BJ (cell line): ENCODE measurements at regions not wholly inside any gene's neighbourhood (a gene's known extent, or its start where the extent isn't known, plus 50 kb on each side); places are given as distances from the start of the nearest gene placed in this dataset.

Experiments
- CTCF ChIA-PET: fragments of 350-600 bp; formaldehyde crosslinking; extraction: SDS; loops from one replicate; lab custom pipeline; 2021; ENCODE audit warnings: antibody characterized with exemption, inconsistent platforms; lab: Yijun Ruan, JAX
- POLR2A ChIA-PET: fragments of 300-600 bp; sonication (Branson Sonifier 250); formaldehyde crosslinking; extraction: SDS; loops from one replicate; lab custom pipeline; 2021; ENCODE audit warnings: antibody characterized with exemption; lab: Charles Lee
- DNase-seq: peaks from one replicate; pipeline ENCODE4 v3.0.0-alpha.2; 2011; ENCODE audit warnings: low read depth
- H3K27me3 ChIP-seq: 2 replicates; pipeline ENCODE4 v1.6.0; 2011; ENCODE audit warnings: low read length; ENCODE audit not compliant: control insufficient read depth, insufficient read depth
- H3K36me3 ChIP-seq: 2 replicates; pipeline ENCODE4 v1.5.1; 2011; ENCODE audit warnings: low read length; ENCODE audit not compliant: control insufficient read depth, insufficient read depth
- H3K4me3 ChIP-seq: 2 replicates; pipeline ENCODE4 v1.5.1; 2011; ENCODE audit warnings: low read depth, mild to moderate bottlenecking, control low read depth, low read length
- TF ChIP-seq, protein P1 (sequence below): IDR thresholded peaks from 2 replicates; pipeline ENCODE4 v1.5.1; 2011; ENCODE audit warnings: low read depth, mild to moderate bottlenecking, control low read depth, inconsistent platforms, low read length, moderate library complexity; ENCODE audit not compliant: insufficient read depth

DNA sequence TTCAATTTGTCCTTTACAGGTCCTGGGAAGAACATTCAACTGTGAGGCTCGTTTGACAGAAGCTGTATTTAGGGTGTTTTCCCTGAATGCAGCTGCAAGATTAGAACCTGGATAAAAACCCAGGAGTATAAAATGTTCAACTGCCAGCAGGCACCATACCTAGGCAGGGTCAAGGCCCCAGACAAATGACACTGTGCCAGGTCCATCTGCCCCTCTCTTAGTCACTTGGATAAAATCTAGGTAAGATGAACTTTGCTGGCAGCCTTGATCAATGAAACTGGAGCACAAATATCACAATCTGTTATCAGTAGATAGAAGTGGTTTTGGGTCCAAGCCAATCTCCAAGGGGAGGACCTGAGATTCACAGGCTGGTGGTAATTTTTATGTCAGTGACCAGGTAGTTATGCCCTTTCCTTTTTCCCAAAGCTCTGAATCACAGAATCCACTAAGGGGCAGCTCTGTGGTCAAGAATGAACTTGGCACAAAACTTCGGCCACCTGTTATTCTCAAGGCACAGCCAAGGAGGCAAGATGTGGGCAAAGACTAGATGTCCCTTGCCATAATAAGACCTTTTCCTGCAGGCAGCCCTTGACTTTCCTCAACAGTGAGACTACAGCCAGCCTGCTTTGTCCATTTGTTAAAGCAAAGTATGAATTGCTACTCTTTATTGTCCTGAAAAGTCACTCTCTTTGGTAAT lies 501.0 kb downstream of the PPARGC1A start:
- no peak overlapping the region for H3K4me3 ChIP-seq
- DNase-seq = no peak
- ChIA-PET POLR2A (no interaction called here), CTCF (interaction anchor here (0.6 kb wide), 1 partner anchor 23 kb away, joined by 3 read pairs; no protein-coding TSS in a partner anchor)
- no peaks in the 10 kb centered on the region for H3K27me3 ChIP-seq
- TF ChIP-seq, protein P1, sequence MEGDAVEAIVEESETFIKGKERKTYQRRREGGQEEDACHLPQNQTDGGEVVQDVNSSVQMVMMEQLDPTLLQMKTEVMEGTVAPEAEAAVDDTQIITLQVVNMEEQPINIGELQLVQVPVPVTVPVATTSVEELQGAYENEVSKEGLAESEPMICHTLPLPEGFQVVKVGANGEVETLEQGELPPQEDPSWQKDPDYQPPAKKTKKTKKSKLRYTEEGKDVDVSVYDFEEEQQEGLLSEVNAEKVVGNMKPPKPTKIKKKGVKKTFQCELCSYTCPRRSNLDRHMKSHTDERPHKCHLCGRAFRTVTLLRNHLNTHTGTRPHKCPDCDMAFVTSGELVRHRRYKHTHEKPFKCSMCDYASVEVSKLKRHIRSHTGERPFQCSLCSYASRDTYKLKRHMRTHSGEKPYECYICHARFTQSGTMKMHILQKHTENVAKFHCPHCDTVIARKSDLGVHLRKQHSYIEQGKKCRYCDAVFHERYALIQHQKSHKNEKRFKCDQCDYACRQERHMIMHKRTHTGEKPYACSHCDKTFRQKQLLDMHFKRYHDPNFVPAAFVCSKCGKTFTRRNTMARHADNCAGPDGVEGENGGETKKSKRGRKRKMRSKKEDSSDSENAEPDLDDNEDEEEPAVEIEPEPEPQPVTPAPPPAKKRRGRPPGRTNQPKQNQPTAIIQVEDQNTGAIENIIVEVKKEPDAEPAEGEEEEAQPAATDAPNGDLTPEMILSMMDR = no peak
- no peaks in the 10 kb centered on the region for H3K36me3 ChIP-seq

- ChIA-PET POLR2A (no interaction called here), CTCF (interaction anchor here (0.6 kb wide), 1 partner anchor 24 kb away, joined by 3 read pairs; no protein-coding TSS in a partner anchor)
- no peak overlapping the region for H3K4me3 ChIP-seq
- H3K27me3 ChIP-seq = no peaks in the 10 kb centered on the region
- TF ChIP-seq, protein P1 = no peak
- no peaks in the 10 kb centered on the region for H3K36me3 ChIP-seq
- no peak for DNase-seq
These were observed 501.6 kb downstream of the PPARGC1A start for GRCh38 chr4:23388255-23388654.

DNA sequence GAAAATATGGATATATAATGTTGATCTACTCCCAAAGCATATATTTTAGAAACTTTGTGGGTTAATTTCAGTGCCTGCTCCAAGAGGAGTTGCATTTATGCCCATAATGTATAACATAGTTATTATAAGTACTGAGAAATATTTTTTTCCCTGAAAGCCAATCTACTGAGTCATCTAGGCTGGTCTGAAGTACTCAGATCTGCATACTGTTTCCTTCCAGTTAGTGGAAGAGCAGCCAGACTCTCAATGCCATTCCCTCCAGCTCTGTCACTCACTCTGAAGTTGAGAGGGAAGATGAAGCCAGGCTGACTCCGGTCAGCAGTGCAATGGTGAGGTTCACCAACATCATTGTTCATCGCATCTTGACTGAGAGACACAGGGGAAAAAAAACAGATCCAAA lies 505.1 kb downstream of the PPARGC1A start:
- no peak for DNase-seq
- Histone ChIP-seq H3K4me3 (no peak overlapping the region), H3K27me3 (no peaks in the 10 kb centered on the region), H3K36me3 (no peaks in the 10 kb centered on the region)
- TF ChIP-seq, protein P1 = no peak
- POLR2A ChIA-PET = no interaction called here
- CTCF ChIA-PET = no interaction called here

- ChIA-PET CTCF (no interaction called here), POLR2A (no interaction called here)
- H3K27me3 ChIP-seq = no peaks in the 10 kb centered on the region
- DNase-seq = no peak
- no peaks in the 10 kb centered on the region for H3K36me3 ChIP-seq
- no peak overlapping the region for H3K4me3 ChIP-seq
- TF ChIP-seq, protein P1 = no peak
These were observed 507.0 kb downstream of the PPARGC1A start for GRCh38 chr4:23382879-23383278.

GRCh38 chr4:23374259-23374658 lies 515.6 kb downstream of the PPARGC1A start:
- DNase-seq = no peak
- POLR2A ChIA-PET = no interaction called here

More at GRCh38 chr4:23374259-23374658, 515.6 kb downstream of the PPARGC1A start:
- Histone ChIP-seq H3K36me3 (no peaks in the 10 kb centered on the region), H3K4me3 (no peak overlapping the region), H3K27me3 (no peaks in the 10 kb centered on the region)
- CTCF ChIA-PET = no interaction called here
- TF ChIP-seq, protein P1 = no peak
